ENCODE measurements at regions not wholly inside any gene's neighbourhood (a gene's known extent, or its start where the extent isn't known, plus 50 kb on each side); places are given as distances from the start of the nearest gene placed in this dataset.
"Not testable (repeated sequence)": the region's sequence is repeated elsewhere in the genome, so short reads cannot be mapped to it uniquely, and the experiment has no call there.

- FAIRE-seq, result no peak
These were observed 138.7 kb downstream of the ENC1 start for GRCh38 chr5:74501674-74502478.

GRCh38 chr5:74500110-74500917, 140.2 kb downstream of the ENC1 start:
- DNase-seq (ENCODE audit: insufficient read length, low spot score), result no peak

More at GRCh38 chr5:74501674-74502478, 138.7 kb downstream of the ENC1 start:
- DNase-seq (ENCODE audit: insufficient read length, low spot score), result no peak

GRCh38 chr5:74499256-74500050, 141.1 kb downstream of the ENC1 start:
- FAIRE-seq (no peak), DNase-seq (ENCODE audit: insufficient read length, low spot score) (no peak)

More at GRCh38 chr5:74500110-74500917, 140.2 kb downstream of the ENC1 start:
- FAIRE-seq, result no peak

- FAIRE-seq (no peak), DNase-seq (ENCODE audit: insufficient read length, low spot score) (no peak)
These were observed 142.8 kb downstream of the ENC1 start for GRCh38 chr5:74497706-74498105.

GRCh38 chr5:74493411-74493810, 147.1 kb downstream of the ENC1 start:
- no peak for DNase-seq (ENCODE audit: insufficient read length, low spot score)
- no peak for FAIRE-seq

GRCh38 chr5:74492230-74492629, 148.3 kb downstream of the ENC1 start:
- FAIRE-seq, result no peak

GRCh38 chr5:74491586-74491985, 148.9 kb downstream of the ENC1 start:
- no peak for FAIRE-seq

More at GRCh38 chr5:74492230-74492629, 148.3 kb downstream of the ENC1 start:
- no peak for DNase-seq (ENCODE audit: insufficient read length, low spot score)

GRCh38 chr5:74490814-74491213, 149.7 kb downstream of the ENC1 start:
- no peak for DNase-seq (ENCODE audit: insufficient read length, low spot score)
- FAIRE-seq, result no peak

More at GRCh38 chr5:74491586-74491985, 148.9 kb downstream of the ENC1 start:
- no peak for DNase-seq (ENCODE audit: insufficient read length, low spot score)

- FAIRE-seq, result no peak
- no peak for DNase-seq (ENCODE audit: insufficient read length, low spot score)
These were observed 157.5 kb downstream of the ENC1 start for GRCh38 chr5:74482990-74483389.

- DNase-seq (ENCODE audit: insufficient read length, low spot score), result no peak
- FAIRE-seq, result no peak
These were observed 158.0 kb downstream of the ENC1 start for GRCh38 chr5:74482523-74482922.

GRCh38 chr5:74481357-74481756, 159.2 kb downstream of the ENC1 start:
- not testable (repeated sequence) for DNase-seq (ENCODE audit: insufficient read length, low spot score); FAIRE-seq

- FAIRE-seq (no peak), DNase-seq (ENCODE audit: insufficient read length, low spot score) (no peak)
These were observed 160.3 kb downstream of the ENC1 start for GRCh38 chr5:74480201-74480600.

- DNase-seq (ENCODE audit: insufficient read length, low spot score) (no peak), FAIRE-seq (no peak)
These were observed 162.2 kb downstream of the ENC1 start for GRCh38 chr5:74478328-74478727.

GRCh38 chr5:74477761-74478160, 162.8 kb downstream of the ENC1 start:
- DNase-seq (ENCODE audit: insufficient read length, low spot score) (no peak), FAIRE-seq (no peak)

- DNase-seq (ENCODE audit: insufficient read length, low spot score) (no peak), FAIRE-seq (no peak)
These were observed 163.6 kb downstream of the ENC1 start for GRCh38 chr5:74476819-74477453.

- FAIRE-seq (no peak), DNase-seq (ENCODE audit: insufficient read length, low spot score) (no peak)
These were observed 164.3 kb downstream of the ENC1 start for GRCh38 chr5:74476046-74476818.

- FAIRE-seq (no peak), DNase-seq (ENCODE audit: insufficient read length, low spot score) (no peak)
These were observed 168.7 kb downstream of the ENC1 start for GRCh38 chr5:74471875-74472274.

- no peak for DNase-seq (ENCODE audit: insufficient read length, low spot score)
- FAIRE-seq, result no peak
These were observed 171.1 kb downstream of the ENC1 start for GRCh38 chr5:74469234-74469994.

GRCh38 chr5:74468421-74468820, 172.1 kb downstream of the ENC1 start:
- FAIRE-seq, result no peak
- no peak for DNase-seq (ENCODE audit: insufficient read length, low spot score)
